Sigmoid colon (tissue), 4 donors: ENCODE measurements at regions not wholly inside any gene's neighbourhood (a gene's known extent, or its start where the extent isn't known, plus 50 kb on each side); places are given as distances from the start of the nearest gene placed in this dataset.

Experiments
- EP300 ChIP-seq, 4 donors: sonication (generic); formaldehyde crosslinking; IDR thresholded peaks; one replicate each; pipeline ENCODE4 v1.6.1; 2017; ENCODE audit warnings: antibody characterized with exemption in 4 of 4
- POLR2A ChIP-seq, 2 donors: fragments of 450-650 bp; IDR thresholded peaks; one replicate each; pipeline ENCODE4 v1.6.1; 2016; ENCODE audit warnings: antibody characterized with exemption in 2 of 2, mild to moderate bottlenecking in 2 of 2, moderate library complexity in 2 of 2
- POLR2AphosphoS5 ChIP-seq, 4 donors: sonication (generic); formaldehyde crosslinking; IDR thresholded peaks; one replicate each; pipeline ENCODE4 v1.6.1; 2017; ENCODE audit warnings: antibody characterized with exemption in 4 of 4
- TF ChIP-seq, protein P1 (sequence below), 4 experiments: fragments of 450-650 bp in 3 of 4; fragments of 200-600 bp in 1 of 4; IDR thresholded peaks; one replicate each; pipeline ENCODE4 v1.5.1; 2016 to 2019; ENCODE audit warnings: antibody characterized with exemption in 4 of 4, mild to moderate bottlenecking in 3 of 4, moderate library complexity in 2 of 4

DNA sequence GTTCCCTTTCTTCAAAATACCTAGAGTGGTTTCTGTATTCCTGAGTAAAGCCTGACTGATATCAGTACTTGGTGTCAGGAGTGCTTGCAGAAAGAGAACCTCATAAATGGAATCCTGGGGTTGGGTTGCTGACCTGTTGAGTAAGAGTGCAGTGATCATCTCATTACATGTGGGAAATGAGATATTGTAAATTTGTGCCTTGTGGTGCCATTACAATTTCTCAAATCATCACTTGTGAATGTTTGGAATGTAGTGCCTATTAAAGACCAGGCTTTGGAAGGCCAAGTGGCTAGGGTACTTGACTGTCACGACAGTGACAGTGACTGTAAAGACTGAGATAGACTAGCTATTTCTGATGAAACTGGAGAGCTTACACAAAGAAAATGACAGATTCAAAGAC lies 176.7 kb upstream of the CTTNBP2NL start:
- no peak for TF ChIP-seq POLR2AphosphoS5 (IDR thresholded peaks at IDR 0.05)
- TF ChIP-seq POLR2A (IDR thresholded peaks at IDR 0.05), result no peak
- no peak for TF ChIP-seq EP300 (IDR thresholded peaks at IDR 0.05)
- TF ChIP-seq, protein P1, sequence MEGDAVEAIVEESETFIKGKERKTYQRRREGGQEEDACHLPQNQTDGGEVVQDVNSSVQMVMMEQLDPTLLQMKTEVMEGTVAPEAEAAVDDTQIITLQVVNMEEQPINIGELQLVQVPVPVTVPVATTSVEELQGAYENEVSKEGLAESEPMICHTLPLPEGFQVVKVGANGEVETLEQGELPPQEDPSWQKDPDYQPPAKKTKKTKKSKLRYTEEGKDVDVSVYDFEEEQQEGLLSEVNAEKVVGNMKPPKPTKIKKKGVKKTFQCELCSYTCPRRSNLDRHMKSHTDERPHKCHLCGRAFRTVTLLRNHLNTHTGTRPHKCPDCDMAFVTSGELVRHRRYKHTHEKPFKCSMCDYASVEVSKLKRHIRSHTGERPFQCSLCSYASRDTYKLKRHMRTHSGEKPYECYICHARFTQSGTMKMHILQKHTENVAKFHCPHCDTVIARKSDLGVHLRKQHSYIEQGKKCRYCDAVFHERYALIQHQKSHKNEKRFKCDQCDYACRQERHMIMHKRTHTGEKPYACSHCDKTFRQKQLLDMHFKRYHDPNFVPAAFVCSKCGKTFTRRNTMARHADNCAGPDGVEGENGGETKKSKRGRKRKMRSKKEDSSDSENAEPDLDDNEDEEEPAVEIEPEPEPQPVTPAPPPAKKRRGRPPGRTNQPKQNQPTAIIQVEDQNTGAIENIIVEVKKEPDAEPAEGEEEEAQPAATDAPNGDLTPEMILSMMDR (IDR thresholded peaks at IDR 0.05), result no peak
